ENCODE measurements at regions not wholly inside any gene's neighbourhood (a gene's known extent, or its start where the extent isn't known, plus 50 kb on each side); places are given as distances from the start of the nearest gene placed in this dataset.

- no peak overlapping the region for H3K27ac Mint-ChIP-seq
- no peaks in the 10 kb centered on the region for H3K27me3 Mint-ChIP-seq
- H3K9me3 Mint-ChIP-seq = peaks cover 28% of the 10 kb centered on the region
- H3K36me3 Mint-ChIP-seq (ENCODE audit: low read depth) = no peaks in the 10 kb centered on the region
- no peaks in the 10 kb centered on the region for H3K4me1 Mint-ChIP-seq
- no peak overlapping the region for H3K4me3 Mint-ChIP-seq
- peak; percentile 43 for ATAC-seq (replicated peaks)
Observed at GRCh38 chr11:88231894-88232482, 56.7 kb upstream of the RAB38 start.

DNA sequence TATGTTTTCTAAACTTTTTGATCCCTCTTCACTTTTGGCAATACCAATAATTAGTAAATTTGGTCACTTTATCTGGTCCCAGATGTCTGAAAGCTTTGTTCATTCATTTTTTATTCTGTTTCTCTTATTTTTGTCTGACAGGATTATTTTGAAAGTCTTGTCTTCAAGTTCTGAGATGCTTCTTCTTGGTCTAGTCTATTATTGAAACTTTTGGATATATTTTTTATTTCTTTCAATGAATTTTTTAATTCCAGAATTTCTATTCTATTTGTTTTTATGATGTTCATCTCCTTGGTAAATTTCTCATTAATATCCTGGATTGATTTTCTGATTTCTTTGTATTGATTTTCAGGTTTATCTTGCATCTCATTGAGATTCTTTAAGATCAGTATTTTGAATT, 54.1 kb upstream of the RAB38 start:
- no peaks in the 10 kb centered on the region for H3K27me3 Mint-ChIP-seq
- peaks cover 39% of the 10 kb centered on the region for H3K9me3 Mint-ChIP-seq
- H3K4me1 Mint-ChIP-seq = no peaks in the 10 kb centered on the region
- no peak for ATAC-seq (replicated peaks)
- no peak overlapping the region for H3K4me3 Mint-ChIP-seq
- H3K27ac Mint-ChIP-seq = no peak overlapping the region
- no peaks in the 10 kb centered on the region for H3K36me3 Mint-ChIP-seq (ENCODE audit: low read depth)
